ENCODE measurements at regions not wholly inside any gene's neighbourhood (a gene's known extent, or its start where the extent isn't known, plus 50 kb on each side); places are given as distances from the start of the nearest gene placed in this dataset.

- Histone ChIP-seq H3K4me2 (ENCODE audit: low read length) (no peak overlapping the region), H3K79me2 (ENCODE audit: control insufficient read depth, insufficient read depth, low read length, poor library complexity) (no peaks in the 10 kb centered on the region), H3K9me3 (ENCODE audit: insufficient read depth, low read depth, low read length) (no peaks in the 10 kb centered on the region), H4K8ac (ENCODE audit: low read depth, low read length) (no peak overlapping the region), H3K27me3 (ENCODE audit: insufficient read depth, low read length) (no peaks in the 10 kb centered on the region), H3K4me3 (ENCODE audit: low read depth, low read length) (no peak overlapping the region), H2BK5ac (ENCODE audit: low read depth, low read length, poor library complexity) (no peak overlapping the region), H4K91ac (ENCODE audit: low read depth, low read length) (no peak overlapping the region), H4K12ac (ENCODE audit: low read depth, low read length) (no peak overlapping the region), H2AK5ac (ENCODE audit: low read length) (no peak overlapping the region), H2BK120ac (ENCODE audit: insufficient read depth, low read length, poor library complexity) (no peak overlapping the region), H2BK12ac (ENCODE audit: low read length) (no peak overlapping the region), H3K27ac (ENCODE audit: low read depth, low read length) (no peak overlapping the region), H3K14ac (ENCODE audit: low read length) (no peak overlapping the region), H3K4me1 (ENCODE audit: control insufficient read depth in 1 of 2, insufficient read depth in 2 of 2, low read length in 2 of 2) (no peaks in the 10 kb centered on the region), H3K23ac (ENCODE audit: low read length) (no peak overlapping the region), H2AFZ (ENCODE audit: insufficient read depth, low read length, poor library complexity) (no peak overlapping the region), H3K9ac (ENCODE audit: low read length) (no peak overlapping the region), H3K4ac (ENCODE audit: low read depth, low read length) (no peak overlapping the region), H3K36me3 (ENCODE audit: control insufficient read depth in 1 of 2, insufficient read depth in 2 of 2, low read length in 2 of 2) (no peaks in the 10 kb centered on the region), H3K18ac (ENCODE audit: low read length) (no peak overlapping the region), H3K79me1 (ENCODE audit: low read length) (no peaks in the 10 kb centered on the region)
- no peak for DNase-seq
- WGBS (ENCODE audit: extremely low coverage, insufficient coverage, insufficient read length): no CpG with 5 or more reads among the region's 1 CpG
Observed at GRCh38 chr4:177921715-177922114, 479.5 kb upstream of the AGA start.

GRCh38 chr4:177923888-177924287 lies 481.7 kb upstream of the AGA start:
- Histone ChIP-seq H3K4me3 (ENCODE audit: low read depth, low read length) (no peak overlapping the region), H3K27me3 (ENCODE audit: insufficient read depth, low read length) (no peaks in the 10 kb centered on the region), H3K4ac (ENCODE audit: low read depth, low read length) (no peak overlapping the region), H2BK5ac (ENCODE audit: low read depth, low read length, poor library complexity) (no peak overlapping the region), H3K27ac (ENCODE audit: low read depth, low read length) (no peak overlapping the region), H3K79me2 (ENCODE audit: control insufficient read depth, insufficient read depth, low read length, poor library complexity) (no peaks in the 10 kb centered on the region), H3K4me2 (ENCODE audit: low read length) (no peak overlapping the region), H2AFZ (ENCODE audit: insufficient read depth, low read length, poor library complexity) (no peak overlapping the region), H4K12ac (ENCODE audit: low read depth, low read length) (no peak overlapping the region), H4K91ac (ENCODE audit: low read depth, low read length) (no peak overlapping the region), H3K79me1 (ENCODE audit: low read length) (no peaks in the 10 kb centered on the region), H3K4me1 (ENCODE audit: control insufficient read depth in 1 of 2, insufficient read depth in 2 of 2, low read length in 2 of 2) (no peaks in the 10 kb centered on the region), H2AK5ac (ENCODE audit: low read length) (no peak overlapping the region), H3K18ac (ENCODE audit: low read length) (no peak overlapping the region), H2BK120ac (ENCODE audit: insufficient read depth, low read length, poor library complexity) (no peak overlapping the region), H2BK12ac (ENCODE audit: low read length) (no peak overlapping the region), H3K9ac (ENCODE audit: low read length) (no peak overlapping the region), H3K23ac (ENCODE audit: low read length) (no peak overlapping the region), H4K8ac (ENCODE audit: low read depth, low read length) (no peak overlapping the region), H3K9me3 (ENCODE audit: insufficient read depth, low read depth, low read length) (no peaks in the 10 kb centered on the region), H3K36me3 (ENCODE audit: control insufficient read depth in 1 of 2, insufficient read depth in 2 of 2, low read length in 2 of 2) (no peaks in the 10 kb centered on the region), H3K14ac (ENCODE audit: low read length) (no peak overlapping the region)
- no peak for DNase-seq

GRCh38 chr4:177937041-177937440 lies 494.8 kb upstream of the AGA start:
- Histone ChIP-seq H2BK120ac (ENCODE audit: insufficient read depth, low read length, poor library complexity) (no peak overlapping the region), H3K9ac (ENCODE audit: low read length) (no peak overlapping the region), H3K18ac (ENCODE audit: low read length) (no peak overlapping the region), H3K36me3 (ENCODE audit: control insufficient read depth in 1 of 2, insufficient read depth in 2 of 2, low read length in 2 of 2) (no peaks in the 10 kb centered on the region), H4K12ac (ENCODE audit: low read depth, low read length) (no peak overlapping the region), H3K4me1 (ENCODE audit: control insufficient read depth in 1 of 2, insufficient read depth in 2 of 2, low read length in 2 of 2) (no peaks in the 10 kb centered on the region), H3K79me2 (ENCODE audit: control insufficient read depth, insufficient read depth, low read length, poor library complexity) (no peaks in the 10 kb centered on the region), H3K27ac (ENCODE audit: low read depth, low read length) (no peak overlapping the region), H4K91ac (ENCODE audit: low read depth, low read length) (no peak overlapping the region), H2BK12ac (ENCODE audit: low read length) (no peak overlapping the region), H2AFZ (ENCODE audit: insufficient read depth, low read length, poor library complexity) (no peak overlapping the region), H2AK5ac (ENCODE audit: low read length) (no peak overlapping the region), H3K23ac (ENCODE audit: low read length) (no peak overlapping the region), H2BK5ac (ENCODE audit: low read depth, low read length, poor library complexity) (no peak overlapping the region), H3K4me3 (ENCODE audit: low read depth, low read length) (no peak overlapping the region), H3K14ac (ENCODE audit: low read length) (no peak overlapping the region), H3K79me1 (ENCODE audit: low read length) (no peaks in the 10 kb centered on the region), H3K4me2 (ENCODE audit: low read length) (no peak overlapping the region), H3K4ac (ENCODE audit: low read depth, low read length) (no peak overlapping the region), H3K27me3 (ENCODE audit: insufficient read depth, low read length) (no peaks in the 10 kb centered on the region), H4K8ac (ENCODE audit: low read depth, low read length) (no peak overlapping the region), H3K9me3 (ENCODE audit: insufficient read depth, low read depth, low read length) (no peaks in the 10 kb centered on the region)
- no peak for DNase-seq
- no CpG with 5 or more reads among the region's 5 CpGs for WGBS (ENCODE audit: extremely low coverage, insufficient coverage, insufficient read length)

- H3K79me1 ChIP-seq (ENCODE audit: low read length): no peaks in the 10 kb centered on the region
- no peak overlapping the region for H2AFZ ChIP-seq (ENCODE audit: insufficient read depth, low read length, poor library complexity)
- no CpG with 5 or more reads among the region's 3 CpGs for WGBS (ENCODE audit: extremely low coverage, insufficient coverage, insufficient read length)
- H4K12ac ChIP-seq (ENCODE audit: low read depth, low read length): no peak overlapping the region
- H3K79me2 ChIP-seq (ENCODE audit: control insufficient read depth, insufficient read depth, low read length, poor library complexity): no peaks in the 10 kb centered on the region
- H3K4me2 ChIP-seq (ENCODE audit: low read length): no peak overlapping the region
- H2AK5ac ChIP-seq (ENCODE audit: low read length): no peak overlapping the region
- H3K9me3 ChIP-seq (ENCODE audit: insufficient read depth, low read depth, low read length): no peaks in the 10 kb centered on the region
- H3K36me3 ChIP-seq (ENCODE audit: control insufficient read depth in 1 of 2, insufficient read depth in 2 of 2, low read length in 2 of 2): no peaks in the 10 kb centered on the region
- no peak overlapping the region for H3K23ac ChIP-seq (ENCODE audit: low read length)
- H4K8ac ChIP-seq (ENCODE audit: low read depth, low read length): no peak overlapping the region
- DNase-seq: no peak
- H2BK12ac ChIP-seq (ENCODE audit: low read length): no peak overlapping the region
- H3K9ac ChIP-seq (ENCODE audit: low read length): no peak overlapping the region
- no peaks in the 10 kb centered on the region for H3K4me1 ChIP-seq (ENCODE audit: control insufficient read depth in 1 of 2, insufficient read depth in 2 of 2, low read length in 2 of 2)
- no peak overlapping the region for H3K14ac ChIP-seq (ENCODE audit: low read length)
- H2BK120ac ChIP-seq (ENCODE audit: insufficient read depth, low read length, poor library complexity): no peak overlapping the region
- H3K18ac ChIP-seq (ENCODE audit: low read length): no peak overlapping the region
- no peak overlapping the region for H4K91ac ChIP-seq (ENCODE audit: low read depth, low read length)
- H3K27ac ChIP-seq (ENCODE audit: low read depth, low read length): no peak overlapping the region
- no peaks in the 10 kb centered on the region for H3K27me3 ChIP-seq (ENCODE audit: insufficient read depth, low read length)
- no peak overlapping the region for H3K4me3 ChIP-seq (ENCODE audit: low read depth, low read length)
- no peak overlapping the region for H3K4ac ChIP-seq (ENCODE audit: low read depth, low read length)
- no peak overlapping the region for H2BK5ac ChIP-seq (ENCODE audit: low read depth, low read length, poor library complexity)
Observed at GRCh38 chr4:177938226-177938625, 496.0 kb upstream of the AGA start.

GRCh38 chr4:177945268-177945667 lies 503.0 kb upstream of the AGA start:
- H2BK120ac ChIP-seq (ENCODE audit: insufficient read depth, low read length, poor library complexity): no peak overlapping the region
- H3K4me3 ChIP-seq (ENCODE audit: low read depth, low read length): no peak overlapping the region
- H2BK12ac ChIP-seq (ENCODE audit: low read length): no peak overlapping the region
- H3K36me3 ChIP-seq (ENCODE audit: control insufficient read depth in 1 of 2, insufficient read depth in 2 of 2, low read length in 2 of 2): no peaks in the 10 kb centered on the region
- H3K4ac ChIP-seq (ENCODE audit: low read depth, low read length): no peak overlapping the region
- H3K4me1 ChIP-seq (ENCODE audit: control insufficient read depth in 1 of 2, insufficient read depth in 2 of 2, low read length in 2 of 2): no peaks in the 10 kb centered on the region
- DNase-seq: no peak
- no peak overlapping the region for H3K4me2 ChIP-seq (ENCODE audit: low read length)
- H4K12ac ChIP-seq (ENCODE audit: low read depth, low read length): no peak overlapping the region
- H3K18ac ChIP-seq (ENCODE audit: low read length): no peak overlapping the region
- no peak overlapping the region for H3K9ac ChIP-seq (ENCODE audit: low read length)
- H3K79me1 ChIP-seq (ENCODE audit: low read length): no peaks in the 10 kb centered on the region
- no peaks in the 10 kb centered on the region for H3K9me3 ChIP-seq (ENCODE audit: insufficient read depth, low read depth, low read length)
- H2AFZ ChIP-seq (ENCODE audit: insufficient read depth, low read length, poor library complexity): no peak overlapping the region
- WGBS (ENCODE audit: extremely low coverage, insufficient coverage, insufficient read length): no CpG with 5 or more reads among the region's 2 CpGs
- H3K27me3 ChIP-seq (ENCODE audit: insufficient read depth, low read length): no peaks in the 10 kb centered on the region
- no peak overlapping the region for H3K23ac ChIP-seq (ENCODE audit: low read length)
- no peak overlapping the region for H3K27ac ChIP-seq (ENCODE audit: low read depth, low read length)
- no peak overlapping the region for H4K91ac ChIP-seq (ENCODE audit: low read depth, low read length)
- H4K8ac ChIP-seq (ENCODE audit: low read depth, low read length): no peak overlapping the region
- no peak overlapping the region for H3K14ac ChIP-seq (ENCODE audit: low read length)
- no peak overlapping the region for H2AK5ac ChIP-seq (ENCODE audit: low read length)
- H3K79me2 ChIP-seq (ENCODE audit: control insufficient read depth, insufficient read depth, low read length, poor library complexity): no peaks in the 10 kb centered on the region
- H2BK5ac ChIP-seq (ENCODE audit: low read depth, low read length, poor library complexity): no peak overlapping the region
